Stimulated activated CD8-positive, alpha-beta memory T cell treated with anti-CD3 and anti-CD28 coated beads, Interleukin-7, amount 100 ng/mL, for 48 hours (primary cell): ENCODE measurements at regions not wholly inside any gene's neighbourhood (a gene's known extent, or its start where the extent isn't known, plus 50 kb on each side); places are given as distances from the start of the nearest gene placed in this dataset.
"Not testable (repeated sequence)": the region's sequence is repeated elsewhere in the genome, so short reads cannot be mapped to it uniquely, and the experiment has no call there.

Experiments used
- DNase-seq, 2 donors: peaks; one replicate each; pipeline ENCODE4 v3.0.0-alpha.2; 2020; ENCODE audit warnings: low read depth in 1 of 2; ENCODE audit errors: extremely low read depth in 1 of 2

GRCh38 chrY:11156100-11156499, 1544.9 kb upstream of the USP9Y start:
- not testable (repeated sequence) for DNase-seq

DNA sequence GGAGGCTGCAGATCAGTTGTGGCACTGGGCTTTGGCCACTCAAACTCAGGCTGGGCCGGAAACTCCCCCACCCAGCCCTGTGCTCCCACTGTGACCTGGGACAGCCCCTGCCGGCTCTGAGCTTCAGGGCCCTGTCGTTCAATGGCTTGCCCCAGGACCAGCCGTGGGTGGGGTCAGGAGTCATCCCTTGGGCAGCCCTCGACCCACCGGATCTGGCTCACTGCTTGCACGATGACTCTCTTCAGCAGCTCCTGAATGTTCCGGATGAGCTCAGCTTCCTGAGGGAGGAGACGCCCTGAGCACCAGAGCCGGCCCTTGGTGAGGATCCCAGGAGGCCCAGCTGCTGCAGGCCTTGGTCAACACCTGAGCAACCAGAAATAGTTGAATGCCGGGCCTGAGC, 1544.2 kb upstream of the USP9Y start:
- DNase-seq: not testable (repeated sequence)

GRCh38 chrY:11177033-11177432, 1524.0 kb upstream of the USP9Y start:
- DNase-seq: not testable (repeated sequence)

- DNase-seq: peak in 1 of 2 donors; percentile 11
Observed at GRCh38 chrY:11201133-11201532, 1499.9 kb upstream of the USP9Y start.

GRCh38 chrY:11214851-11215250, 1486.2 kb upstream of the USP9Y start:
- DNase-seq: not testable (repeated sequence)
